Tibial artery (tissue), 4 donors: ENCODE measurements at regions not wholly inside any gene's neighbourhood (a gene's known extent, or its start where the extent isn't known, plus 50 kb on each side); places are given as distances from the start of the nearest gene placed in this dataset.
"Not testable (repeated sequence)": the region's sequence is repeated elsewhere in the genome, so short reads cannot be mapped to it uniquely, and the experiment has no call there.

ENCODE experiments used
- DNase-seq, 2 donors: peaks; one replicate each; pipeline ENCODE4 v3.0.0-alpha.2; 2019
- H3K27ac ChIP-seq, 2 donors: fragments of 200-600 bp; sonication (generic) in 1 of 2; 1 replicate in 1 of 2; 2 replicates in 1 of 2; pipeline ENCODE4 v1.5.1; 2018 to 2019; ENCODE audit warnings: mild to moderate bottlenecking in 1 of 2
- H3K27me3 ChIP-seq, 2 donors: fragments of 200-600 bp; sonication (generic) in 1 of 2; one replicate each; pipeline versions ENCODE4 v1.5.1 to v1.6.0; 2016 to 2019
- H3K36me3 ChIP-seq, 3 donors: fragments of 200-600 bp; sonication (generic) in 2 of 3; one replicate each; pipeline ENCODE4 v1.5.1; 2016 to 2019; ENCODE audit warnings: mild to moderate bottlenecking in 2 of 3
- H3K4me1 ChIP-seq, 4 donors: fragments of 200-600 bp; sonication (generic) in 2 of 4; 1 replicate in 3 of 4; 2 replicates in 1 of 4; pipeline ENCODE4 v1.5.1; 2016 to 2019
- H3K4me3 ChIP-seq, 2 donors: fragments of 200-600 bp; sonication (generic) in 1 of 2; 1 replicate in 1 of 2; 2 replicates in 1 of 2; pipeline ENCODE4 v1.5.1; 2018 to 2019; ENCODE audit warnings: mild to moderate bottlenecking in 2 of 2
- H3K9me3 ChIP-seq, 3 donors: fragments of 200-600 bp; sonication (generic) in 1 of 3; one replicate each; pipeline ENCODE4 v1.5.1; 2016 to 2019
- CTCF ChIP-seq, 2 experiments: fragments of 200-600 bp in 1 of 2; fragments of 450-650 bp in 1 of 2; IDR thresholded peaks; one replicate each; pipeline ENCODE4 v1.5.1; 2017 to 2019; ENCODE audit warnings: antibody characterized with exemption in 2 of 2, mild to moderate bottlenecking in 1 of 2, moderate library complexity in 1 of 2
- intact Hi-C: fragments of 100-400 bp; cut with DNase I; formaldehyde crosslinking; loops from one replicate; pipeline ENCODE4 v1.15.0; 2023; ENCODE audit warnings: low total_unique reads

- peaks cover 0 to 90% of the 10 kb centered on the region in 2 donors for H3K27me3 ChIP-seq
Measured at GRCh38 chr10:100660365-100660764, 85.0 kb upstream of the PAX2 start.

GRCh38 chr10:100660945-100661344 lies 84.4 kb upstream of the PAX2 start:
- no peaks in the 10 kb centered on the region for H3K9me3 ChIP-seq
- TF ChIP-seq CTCF (IDR thresholded peaks at IDR 0.05): no peak
- intact Hi-C loops: no loop called here
- H3K36me3 ChIP-seq: no peaks in the 10 kb centered on the region
- no peak overlapping the region for H3K4me3 ChIP-seq
- no peak for DNase-seq
- H3K4me1 ChIP-seq: peaks cover 0 to 9% (median 7%) of the 10 kb centered on the region in 4 donors
- H3K27ac ChIP-seq: no peak overlapping the region
- peaks cover 0 to 84% of the 10 kb centered on the region in 2 donors for H3K27me3 ChIP-seq

More at GRCh38 chr10:100660365-100660764, 85.0 kb upstream of the PAX2 start:
- intact Hi-C loops: no loop called here
- H3K36me3 ChIP-seq: no peaks in the 10 kb centered on the region
- H3K4me3 ChIP-seq: no peak overlapping the region
- DNase-seq: no peak
- no peak overlapping the region for H3K27ac ChIP-seq
- peaks cover 0 to 15% (median 11%) of the 10 kb centered on the region in 4 donors for H3K4me1 ChIP-seq
- TF ChIP-seq CTCF (IDR thresholded peaks at IDR 0.05): no peak
- no peaks in the 10 kb centered on the region for H3K9me3 ChIP-seq

- peaks cover 0 to 3% (median 1%) of the 10 kb centered on the region in 4 donors for H3K4me1 ChIP-seq
- no peaks in the 10 kb centered on the region for H3K36me3 ChIP-seq
- no peak for DNase-seq
- peaks cover 0 to 82% of the 10 kb centered on the region in 2 donors for H3K27me3 ChIP-seq
- H3K27ac ChIP-seq: no peak overlapping the region
- no peak overlapping the region for H3K4me3 ChIP-seq
- no peak for TF ChIP-seq CTCF (IDR thresholded peaks at IDR 0.05)
- no peaks in the 10 kb centered on the region for H3K9me3 ChIP-seq
- intact Hi-C loops: no loop called here
Measured at GRCh38 chr10:100661520-100661919, 83.9 kb upstream of the PAX2 start.

- no peak for DNase-seq
- H3K36me3 ChIP-seq: no peaks in the 10 kb centered on the region
- H3K4me1 ChIP-seq: no peaks in the 10 kb centered on the region
- intact Hi-C loops: no loop called here
- TF ChIP-seq CTCF (IDR thresholded peaks at IDR 0.05): no peak
- peaks cover 0 to 80% of the 10 kb centered on the region in 2 donors for H3K27me3 ChIP-seq
- no peak overlapping the region for H3K27ac ChIP-seq
- H3K4me3 ChIP-seq: no peak overlapping the region
- H3K9me3 ChIP-seq: no peaks in the 10 kb centered on the region
Measured at GRCh38 chr10:100662067-100662466, 83.3 kb upstream of the PAX2 start.

GRCh38 chr10:100664316-100665149 lies 80.8 kb upstream of the PAX2 start:
- no peak for DNase-seq
- no peak for TF ChIP-seq CTCF (IDR thresholded peaks at IDR 0.05)
- Histone ChIP-seq H3K4me3 (no peak overlapping the region), H3K27me3 (peaks cover 0 to 75% of the 10 kb centered on the region in 2 donors), H3K9me3 (no peaks in the 10 kb centered on the region), H3K27ac (no peak overlapping the region), H3K4me1 (no peaks in the 10 kb centered on the region), H3K36me3 (no peaks in the 10 kb centered on the region)
- intact Hi-C loops: no loop called here

DNA sequence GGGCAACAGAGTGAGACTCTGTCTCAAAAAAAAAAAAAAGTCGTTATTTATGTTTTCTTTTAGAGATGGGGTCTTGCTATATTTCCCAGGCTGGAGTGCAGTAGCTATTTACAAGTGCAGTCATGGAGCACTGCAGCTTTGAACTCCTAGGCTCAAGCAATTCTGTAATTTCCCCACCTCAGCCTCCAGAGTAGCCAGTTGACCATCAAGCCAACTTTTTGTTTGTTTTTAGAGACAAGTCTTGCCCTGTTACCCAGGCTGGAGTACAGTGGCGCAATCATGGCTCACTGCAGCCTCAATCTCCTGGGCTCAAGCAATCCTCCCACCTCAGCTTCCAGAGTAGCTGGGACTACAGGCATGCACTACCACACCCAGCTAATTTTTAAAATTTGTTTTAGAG lies 78.7 kb upstream of the PAX2 start:
- H3K4me1 ChIP-seq, intact Hi-C loops, DNase-seq, H3K9me3 ChIP-seq, H3K36me3 ChIP-seq, H3K27ac ChIP-seq, H3K4me3 ChIP-seq: not testable (repeated sequence)
- H3K27me3 ChIP-seq: peaks cover 0 to 75% of the 10 kb centered on the region in 2 donors
